HG03439 (cell line): ENCODE measurements at regions not wholly inside any gene's neighbourhood (a gene's known extent, or its start where the extent isn't known, plus 50 kb on each side); places are given as distances from the start of the nearest gene placed in this dataset.

Experiments used
- ATAC-seq: cut with Tn5 transposase; IDR thresholded peaks from one replicate; pipeline ENCODE4 v1.9.1; 2021; ENCODE audit warnings: mild to moderate bottlenecking, moderate library complexity; ENCODE audit not compliant: unreplicated experiment

- ATAC-seq: no peak
These were observed 1109.8 kb upstream of the AUTS2 start for GRCh38 chr7:68488341-68489060.

- no peak for ATAC-seq
These were observed 1106.5 kb upstream of the AUTS2 start for GRCh38 chr7:68491523-68492358.

DNA sequence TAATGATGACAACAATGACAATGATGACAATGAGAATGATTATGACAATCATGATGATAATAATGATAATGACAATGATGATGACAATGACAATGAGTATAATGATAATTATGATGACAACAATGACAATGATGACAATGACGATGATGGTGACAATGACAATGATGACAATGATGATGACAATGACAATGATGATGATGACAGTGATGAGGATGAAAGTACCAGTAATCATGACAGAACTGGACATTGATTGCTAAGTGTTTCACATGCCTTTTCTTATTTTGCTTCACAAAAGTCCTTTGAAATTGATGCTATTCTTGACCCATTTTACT, 1106.0 kb upstream of the AUTS2 start:
- no peak for ATAC-seq

- ATAC-seq: no peak
These were observed 1094.9 kb upstream of the AUTS2 start for GRCh38 chr7:68503400-68503799.

DNA sequence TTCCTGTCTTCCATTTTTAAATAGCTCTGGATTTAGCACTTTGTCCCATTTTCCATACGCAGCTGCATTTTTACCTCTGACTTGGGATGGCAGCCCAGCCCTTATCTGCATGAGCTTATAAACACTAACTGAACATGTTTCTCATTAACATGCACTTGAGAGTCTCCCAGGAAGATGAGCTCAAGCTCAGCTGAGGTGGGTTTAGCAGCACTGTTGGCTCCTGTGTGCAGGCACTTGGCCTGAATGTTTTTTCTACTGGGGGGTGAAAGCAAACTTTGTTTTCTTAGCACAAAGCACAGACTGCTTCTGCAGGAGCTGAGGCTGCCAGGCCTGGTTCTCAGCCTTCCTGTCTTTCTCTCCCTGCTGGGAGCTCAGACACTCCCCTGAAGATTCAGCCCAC, 1093.6 kb upstream of the AUTS2 start:
- ATAC-seq: no peak

DNA sequence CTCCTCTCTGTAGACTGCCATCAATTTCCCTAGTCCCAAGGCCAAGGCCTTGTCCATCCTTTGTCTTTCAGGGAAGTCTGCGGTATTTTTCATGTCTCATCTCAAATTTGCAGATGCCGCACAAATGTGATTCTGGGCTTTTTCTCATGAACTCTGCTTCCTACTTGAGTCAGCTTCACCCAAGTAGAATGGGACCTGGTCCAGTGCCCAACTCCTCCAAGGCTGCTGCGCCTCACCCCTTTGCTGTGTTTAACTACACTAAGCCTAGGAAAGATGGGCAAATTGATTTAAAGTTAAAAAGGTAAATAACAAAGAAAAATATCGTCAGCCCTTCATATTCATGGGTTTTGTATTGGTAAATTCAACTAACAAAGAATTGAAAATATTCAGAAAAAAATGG, 1092.6 kb upstream of the AUTS2 start:
- ATAC-seq: no peak

- ATAC-seq: no peak
These were observed 1090.6 kb upstream of the AUTS2 start for GRCh38 chr7:68507668-68508067.

GRCh38 chr7:68509054-68509453, 1089.2 kb upstream of the AUTS2 start:
- no peak for ATAC-seq

DNA sequence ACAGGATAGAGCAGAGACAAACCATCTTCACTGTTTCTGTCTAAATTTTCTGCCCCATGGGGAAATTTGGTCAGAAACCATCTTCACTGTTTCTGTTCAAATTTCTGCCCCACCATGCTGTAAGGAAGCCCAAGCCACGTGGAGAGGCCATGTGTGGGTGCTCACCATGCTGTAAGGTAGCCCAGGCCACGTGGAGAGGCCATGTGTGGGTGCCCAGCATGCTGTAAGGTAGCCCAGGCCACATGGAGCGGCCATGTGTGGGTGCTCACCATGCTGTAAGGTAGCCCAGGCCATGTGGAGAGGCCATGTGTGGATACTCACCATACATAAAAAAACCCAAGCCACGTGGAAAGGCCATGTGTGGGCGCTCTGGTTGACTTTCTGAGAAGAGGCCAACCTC, 1088.7 kb upstream of the AUTS2 start:
- ATAC-seq: no peak

DNA sequence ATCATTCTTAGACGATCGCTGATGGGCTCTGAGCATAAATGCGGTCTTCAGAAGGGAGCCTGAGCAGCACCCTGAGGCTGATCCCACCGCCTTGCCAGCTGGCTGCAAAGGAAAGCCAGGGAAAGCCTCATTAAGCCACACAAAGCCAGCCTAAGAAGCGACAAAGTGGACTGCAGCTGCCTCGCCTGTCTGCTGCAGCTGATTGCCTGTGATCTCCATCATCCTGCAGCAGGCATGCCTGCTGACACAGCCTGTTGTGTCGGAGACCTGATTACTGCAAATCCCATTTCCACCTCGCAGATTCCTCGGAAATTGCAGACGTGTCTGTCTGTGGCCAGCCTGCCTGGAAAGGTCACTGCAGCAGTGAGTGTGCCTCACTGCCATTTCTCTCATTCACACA, 1087.0 kb upstream of the AUTS2 start:
- ATAC-seq: no peak

- ATAC-seq: no peak
These were observed 1085.8 kb upstream of the AUTS2 start for GRCh38 chr7:68512466-68512865.

DNA sequence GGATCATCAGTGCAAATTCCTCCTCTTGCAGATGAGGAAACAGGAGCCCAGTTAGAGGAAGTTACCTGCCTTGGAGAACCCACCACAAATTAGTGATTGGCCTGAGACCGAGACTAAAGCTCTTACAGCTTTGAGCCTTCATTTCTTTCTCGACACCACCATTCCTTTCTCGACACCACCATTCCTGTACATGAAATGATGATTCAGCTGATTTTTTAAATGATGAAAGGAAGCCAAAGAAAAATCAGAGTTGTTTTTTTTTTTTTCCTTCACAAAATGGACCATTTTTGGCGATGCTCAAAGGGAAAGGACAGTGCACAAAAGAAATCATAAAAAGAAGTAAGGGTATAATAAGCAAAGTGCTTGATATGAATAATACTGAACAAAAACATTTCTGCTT, 1080.2 kb upstream of the AUTS2 start:
- ATAC-seq: no peak

DNA sequence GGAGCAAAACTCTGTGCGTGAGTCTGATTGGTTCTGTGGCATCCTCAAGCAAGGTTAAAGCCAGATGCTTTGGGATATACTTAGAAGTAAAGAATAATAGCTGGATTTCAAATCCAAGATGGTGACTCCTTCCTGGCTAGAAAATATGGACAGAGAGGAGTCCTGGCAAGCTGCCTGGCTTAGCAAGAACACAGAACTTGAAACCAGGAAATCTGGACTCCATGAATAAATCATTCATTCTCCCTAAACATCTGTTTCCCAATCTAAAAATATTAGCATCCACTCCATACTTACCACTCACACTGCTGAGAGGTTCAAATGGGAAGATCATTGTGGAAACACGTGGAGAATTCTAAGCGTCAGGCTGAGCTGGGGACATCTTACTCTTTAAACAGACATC, 1074.1 kb upstream of the AUTS2 start:
- ATAC-seq: no peak

GRCh38 chr7:68529221-68529620, 1069.1 kb upstream of the AUTS2 start:
- ATAC-seq: no peak

GRCh38 chr7:68535266-68535665, 1063.0 kb upstream of the AUTS2 start:
- no peak for ATAC-seq

- ATAC-seq: no peak
These were observed 1061.1 kb upstream of the AUTS2 start for GRCh38 chr7:68537051-68537773.

DNA sequence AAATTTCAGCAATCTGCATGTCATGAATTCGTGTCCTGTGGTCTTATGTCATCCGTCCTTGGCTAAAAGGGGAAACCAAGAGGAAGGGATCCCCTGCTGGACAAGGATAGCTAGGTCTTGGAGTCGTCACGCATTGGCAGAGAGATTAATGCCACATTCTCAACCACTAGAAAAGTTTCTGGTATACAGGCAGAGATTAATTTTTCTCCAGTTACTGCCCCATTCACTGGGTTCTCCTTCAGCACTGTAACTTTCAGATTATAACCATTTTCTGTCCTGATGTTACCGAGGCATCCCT, 1060.6 kb upstream of the AUTS2 start:
- no peak for ATAC-seq

GRCh38 chr7:68542831-68543230, 1055.4 kb upstream of the AUTS2 start:
- ATAC-seq: no peak

GRCh38 chr7:68544851-68545250, 1053.4 kb upstream of the AUTS2 start:
- ATAC-seq: no peak

GRCh38 chr7:68547181-68547580, 1051.1 kb upstream of the AUTS2 start:
- no peak for ATAC-seq

GRCh38 chr7:68547799-68548198, 1050.5 kb upstream of the AUTS2 start:
- no peak for ATAC-seq

DNA sequence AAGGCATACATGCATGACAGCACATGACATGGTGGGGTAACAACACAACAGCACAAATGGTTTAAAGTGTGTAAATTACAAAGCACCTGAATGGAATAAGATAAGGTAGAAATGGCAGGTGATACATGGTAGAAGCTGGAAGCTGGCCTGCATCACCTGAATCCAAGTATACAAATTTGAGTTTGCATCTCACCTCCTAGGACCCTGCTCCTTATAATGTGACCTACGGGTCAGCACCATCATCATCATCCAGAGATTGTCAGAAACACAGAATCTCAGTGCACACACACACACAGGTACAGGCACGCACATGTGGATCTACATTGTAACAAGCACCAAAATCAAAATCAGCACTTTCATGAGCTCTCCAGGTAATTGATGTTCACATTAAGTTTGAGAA, 1048.2 kb upstream of the AUTS2 start:
- no peak for ATAC-seq
